ENCODE measurements at regions not wholly inside any gene's neighbourhood (a gene's known extent, or its start where the extent isn't known, plus 50 kb on each side); places are given as distances from the start of the nearest gene placed in this dataset.

DNA sequence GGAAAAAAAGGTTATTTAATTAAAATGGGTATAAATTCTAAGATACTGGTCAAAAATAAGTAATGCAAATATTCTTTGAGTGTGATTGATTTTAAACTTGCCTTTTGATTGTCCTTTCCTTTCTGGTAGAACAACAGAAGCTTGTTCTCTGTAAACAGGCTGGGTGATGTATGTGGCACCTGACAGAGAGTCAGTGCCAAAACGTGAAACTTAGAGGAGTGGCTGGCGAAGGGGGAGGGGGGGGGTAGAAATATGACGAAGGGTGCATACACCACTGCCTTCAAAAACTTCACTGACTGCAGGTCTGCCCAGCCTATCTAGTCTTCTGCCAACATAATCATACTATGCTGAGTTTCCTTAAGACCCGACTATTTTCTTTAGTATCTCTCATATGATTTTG, 629.8 kb upstream of the SEMA6A start (continued):
- TF ChIP-seq, protein P1, sequence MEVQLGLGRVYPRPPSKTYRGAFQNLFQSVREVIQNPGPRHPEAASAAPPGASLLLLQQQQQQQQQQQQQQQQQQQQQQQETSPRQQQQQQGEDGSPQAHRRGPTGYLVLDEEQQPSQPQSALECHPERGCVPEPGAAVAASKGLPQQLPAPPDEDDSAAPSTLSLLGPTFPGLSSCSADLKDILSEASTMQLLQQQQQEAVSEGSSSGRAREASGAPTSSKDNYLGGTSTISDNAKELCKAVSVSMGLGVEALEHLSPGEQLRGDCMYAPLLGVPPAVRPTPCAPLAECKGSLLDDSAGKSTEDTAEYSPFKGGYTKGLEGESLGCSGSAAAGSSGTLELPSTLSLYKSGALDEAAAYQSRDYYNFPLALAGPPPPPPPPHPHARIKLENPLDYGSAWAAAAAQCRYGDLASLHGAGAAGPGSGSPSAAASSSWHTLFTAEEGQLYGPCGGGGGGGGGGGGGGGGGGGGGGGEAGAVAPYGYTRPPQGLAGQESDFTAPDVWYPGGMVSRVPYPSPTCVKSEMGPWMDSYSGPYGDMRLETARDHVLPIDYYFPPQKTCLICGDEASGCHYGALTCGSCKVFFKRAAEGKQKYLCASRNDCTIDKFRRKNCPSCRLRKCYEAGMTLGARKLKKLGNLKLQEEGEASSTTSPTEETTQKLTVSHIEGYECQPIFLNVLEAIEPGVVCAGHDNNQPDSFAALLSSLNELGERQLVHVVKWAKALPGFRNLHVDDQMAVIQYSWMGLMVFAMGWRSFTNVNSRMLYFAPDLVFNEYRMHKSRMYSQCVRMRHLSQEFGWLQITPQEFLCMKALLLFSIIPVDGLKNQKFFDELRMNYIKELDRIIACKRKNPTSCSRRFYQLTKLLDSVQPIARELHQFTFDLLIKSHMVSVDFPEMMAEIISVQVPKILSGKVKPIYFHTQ (CRISPR knock-in tag; IDR thresholded peaks at IDR 0.05), result no peak

DNA sequence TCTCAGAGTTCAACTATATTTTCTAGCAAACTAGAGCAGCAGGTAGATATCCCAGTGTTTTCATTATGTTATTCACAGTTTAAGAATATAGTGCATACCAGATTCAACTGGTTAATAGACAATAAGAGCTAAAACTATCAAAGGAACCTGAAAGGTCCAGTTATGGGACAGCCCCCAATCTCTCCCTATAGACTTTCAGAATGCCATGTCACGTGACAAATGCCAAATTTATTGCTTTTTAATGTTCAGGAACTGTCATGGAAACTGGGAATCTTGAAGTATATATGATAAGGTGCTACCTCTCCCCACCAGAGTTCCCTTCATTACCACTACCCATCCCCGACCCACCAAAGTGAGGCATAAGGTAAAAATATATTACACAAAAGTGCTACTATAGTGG, 629.0 kb upstream of the SEMA6A start:
- Mint-ChIP-seq H3K9me3 (no peaks in the 10 kb centered on the region), H3K36me3 (no peaks in the 10 kb centered on the region), H3K27me3 (ENCODE audit: low read depth) (no peaks in the 10 kb centered on the region), H3K27ac (no peak overlapping the region), H3K4me1 (peaks cover 45% of the 10 kb centered on the region), H3K4me3 (no peak overlapping the region)
- TF ChIP-seq HMGA2 (CRISPR knock-in tag; IDR thresholded peaks at IDR 0.05), result no peak
- no peak for TF ChIP-seq FOXK1 (CRISPR knock-in tag; IDR thresholded peaks at IDR 0.05)
- TF ChIP-seq, protein P2, sequence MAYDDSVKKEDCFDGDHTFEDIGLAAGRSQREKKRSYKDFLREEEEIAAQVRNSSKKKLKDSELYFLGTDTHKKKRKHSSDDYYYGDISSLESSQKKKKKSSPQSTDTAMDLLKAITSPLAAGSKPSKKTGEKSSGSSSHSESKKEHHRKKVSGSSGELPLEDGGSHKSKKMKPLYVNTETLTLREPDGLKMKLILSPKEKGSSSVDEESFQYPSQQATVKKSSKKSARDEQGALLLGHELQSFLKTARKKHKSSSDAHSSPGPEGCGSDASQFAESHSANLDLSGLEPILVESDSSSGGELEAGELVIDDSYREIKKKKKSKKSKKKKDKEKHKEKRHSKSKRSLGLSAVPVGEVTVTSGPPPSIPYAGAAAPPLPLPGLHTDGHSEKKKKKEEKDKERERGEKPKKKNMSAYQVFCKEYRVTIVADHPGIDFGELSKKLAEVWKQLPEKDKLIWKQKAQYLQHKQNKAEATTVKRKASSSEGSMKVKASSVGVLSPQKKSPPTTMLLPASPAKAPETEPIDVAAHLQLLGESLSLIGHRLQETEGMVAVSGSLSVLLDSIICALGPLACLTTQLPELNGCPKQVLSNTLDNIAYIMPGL (CRISPR knock-in tag; IDR thresholded peaks at IDR 0.05), result no peak
- TF ChIP-seq, protein P3, sequence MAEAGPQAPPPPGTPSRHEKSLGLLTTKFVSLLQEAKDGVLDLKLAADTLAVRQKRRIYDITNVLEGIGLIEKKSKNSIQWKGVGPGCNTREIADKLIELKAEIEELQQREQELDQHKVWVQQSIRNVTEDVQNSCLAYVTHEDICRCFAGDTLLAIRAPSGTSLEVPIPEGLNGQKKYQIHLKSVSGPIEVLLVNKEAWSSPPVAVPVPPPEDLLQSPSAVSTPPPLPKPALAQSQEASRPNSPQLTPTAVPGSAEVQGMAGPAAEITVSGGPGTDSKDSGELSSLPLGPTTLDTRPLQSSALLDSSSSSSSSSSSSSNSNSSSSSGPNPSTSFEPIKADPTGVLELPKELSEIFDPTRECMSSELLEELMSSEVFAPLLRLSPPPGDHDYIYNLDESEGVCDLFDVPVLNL (CRISPR knock-in tag; IDR thresholded peaks at IDR 0.05; ENCODE audit: borderline replicate concordance, low read depth), result no peak
- no peak for TF ChIP-seq NR3C1 (CRISPR knock-in tag; conservative IDR thresholded peaks at IDR 0.05; ENCODE audit: low read depth)
- TF ChIP-seq EMX1 (CRISPR knock-in tag; IDR thresholded peaks at IDR 0.05), result no peak
- TF ChIP-seq SP1 (CRISPR knock-in tag; conservative IDR thresholded peaks at IDR 0.05), result no peak
- TF ChIP-seq ZNF121 (CRISPR knock-in tag; IDR thresholded peaks at IDR 0.05), result no peak
- TF ChIP-seq, protein P4, sequence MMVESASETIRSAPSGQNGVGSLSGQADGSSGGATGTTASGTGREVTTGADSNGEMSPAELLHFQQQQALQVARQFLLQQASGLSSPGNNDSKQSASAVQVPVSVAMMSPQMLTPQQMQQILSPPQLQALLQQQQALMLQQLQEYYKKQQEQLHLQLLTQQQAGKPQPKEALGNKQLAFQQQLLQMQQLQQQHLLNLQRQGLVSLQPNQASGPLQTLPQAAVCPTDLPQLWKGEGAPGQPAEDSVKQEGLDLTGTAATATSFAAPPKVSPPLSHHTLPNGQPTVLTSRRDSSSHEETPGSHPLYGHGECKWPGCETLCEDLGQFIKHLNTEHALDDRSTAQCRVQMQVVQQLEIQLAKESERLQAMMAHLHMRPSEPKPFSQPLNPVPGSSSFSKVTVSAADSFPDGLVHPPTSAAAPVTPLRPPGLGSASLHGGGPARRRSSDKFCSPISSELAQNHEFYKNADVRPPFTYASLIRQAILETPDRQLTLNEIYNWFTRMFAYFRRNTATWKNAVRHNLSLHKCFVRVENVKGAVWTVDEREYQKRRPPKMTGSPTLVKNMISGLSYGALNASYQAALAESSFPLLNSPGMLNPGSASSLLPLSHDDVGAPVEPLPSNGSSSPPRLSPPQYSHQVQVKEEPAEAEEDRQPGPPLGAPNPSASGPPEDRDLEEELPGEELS (CRISPR knock-in tag; IDR thresholded peaks at IDR 0.05), result no peak
- TF ChIP-seq, protein P5, sequence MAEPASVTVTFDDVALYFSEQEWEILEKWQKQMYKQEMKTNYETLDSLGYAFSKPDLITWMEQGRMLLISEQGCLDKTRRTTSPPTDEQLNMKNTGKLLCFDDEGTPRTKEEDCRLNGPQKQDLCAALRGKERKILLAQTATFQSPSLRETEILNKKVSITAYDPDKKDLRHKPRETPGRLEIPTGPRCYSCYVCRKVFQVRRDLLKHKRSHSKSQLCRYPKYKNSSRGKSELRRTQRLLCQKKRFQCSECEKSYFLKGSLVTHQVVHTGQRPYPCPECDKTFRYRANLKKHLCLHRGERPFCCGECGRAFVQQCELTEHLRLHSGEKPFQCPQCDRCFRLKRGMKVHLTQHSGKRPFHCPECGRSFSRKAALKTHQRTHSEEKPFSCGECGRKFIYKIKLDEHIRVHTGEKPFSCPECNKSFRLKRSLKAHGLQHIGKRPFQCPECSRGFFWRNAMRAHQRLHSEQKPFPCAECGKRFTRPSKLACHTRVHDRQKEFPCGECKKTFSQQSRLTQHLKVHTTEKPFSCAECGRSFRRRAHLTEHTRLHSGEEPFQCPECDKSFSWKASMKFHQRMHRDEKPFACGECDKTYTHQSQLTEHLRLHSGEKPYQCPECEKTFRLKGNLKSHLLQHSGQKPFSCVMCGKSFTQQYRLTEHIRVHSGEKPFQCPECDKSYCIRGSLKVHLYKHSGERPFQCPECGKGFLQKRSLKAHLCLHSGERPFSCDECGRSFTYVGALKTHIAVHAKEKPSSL (CRISPR knock-in tag; conservative IDR thresholded peaks at IDR 0.05), result no peak
- TF ChIP-seq, protein P6, sequence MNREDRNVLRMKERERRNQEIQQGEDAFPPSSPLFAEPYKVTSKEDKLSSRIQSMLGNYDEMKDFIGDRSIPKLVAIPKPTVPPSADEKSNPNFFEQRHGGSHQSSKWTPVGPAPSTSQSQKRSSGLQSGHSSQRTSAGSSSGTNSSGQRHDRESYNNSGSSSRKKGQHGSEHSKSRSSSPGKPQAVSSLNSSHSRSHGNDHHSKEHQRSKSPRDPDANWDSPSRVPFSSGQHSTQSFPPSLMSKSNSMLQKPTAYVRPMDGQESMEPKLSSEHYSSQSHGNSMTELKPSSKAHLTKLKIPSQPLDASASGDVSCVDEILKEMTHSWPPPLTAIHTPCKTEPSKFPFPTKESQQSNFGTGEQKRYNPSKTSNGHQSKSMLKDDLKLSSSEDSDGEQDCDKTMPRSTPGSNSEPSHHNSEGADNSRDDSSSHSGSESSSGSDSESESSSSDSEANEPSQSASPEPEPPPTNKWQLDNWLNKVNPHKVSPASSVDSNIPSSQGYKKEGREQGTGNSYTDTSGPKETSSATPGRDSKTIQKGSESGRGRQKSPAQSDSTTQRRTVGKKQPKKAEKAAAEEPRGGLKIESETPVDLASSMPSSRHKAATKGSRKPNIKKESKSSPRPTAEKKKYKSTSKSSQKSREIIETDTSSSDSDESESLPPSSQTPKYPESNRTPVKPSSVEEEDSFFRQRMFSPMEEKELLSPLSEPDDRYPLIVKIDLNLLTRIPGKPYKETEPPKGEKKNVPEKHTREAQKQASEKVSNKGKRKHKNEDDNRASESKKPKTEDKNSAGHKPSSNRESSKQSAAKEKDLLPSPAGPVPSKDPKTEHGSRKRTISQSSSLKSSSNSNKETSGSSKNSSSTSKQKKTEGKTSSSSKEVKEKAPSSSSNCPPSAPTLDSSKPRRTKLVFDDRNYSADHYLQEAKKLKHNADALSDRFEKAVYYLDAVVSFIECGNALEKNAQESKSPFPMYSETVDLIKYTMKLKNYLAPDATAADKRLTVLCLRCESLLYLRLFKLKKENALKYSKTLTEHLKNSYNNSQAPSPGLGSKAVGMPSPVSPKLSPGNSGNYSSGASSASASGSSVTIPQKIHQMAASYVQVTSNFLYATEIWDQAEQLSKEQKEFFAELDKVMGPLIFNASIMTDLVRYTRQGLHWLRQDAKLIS (CRISPR knock-in tag; IDR thresholded peaks at IDR 0.05; ENCODE audit: borderline replicate concordance), result no peak
- TF ChIP-seq SMAD4 (CRISPR knock-in tag; IDR thresholded peaks at IDR 0.05), result no peak
- no peak for TF ChIP-seq SMAD3 (CRISPR knock-in tag; IDR thresholded peaks at IDR 0.05; ENCODE audit: borderline replicate concordance)
- no peak for TF ChIP-seq RORB (CRISPR knock-in tag; IDR thresholded peaks at IDR 0.05)
- TF ChIP-seq ZNF263 (CRISPR knock-in tag; IDR thresholded peaks at IDR 0.05; ENCODE audit: low read depth), result no peak
- TF ChIP-seq, protein P7, sequence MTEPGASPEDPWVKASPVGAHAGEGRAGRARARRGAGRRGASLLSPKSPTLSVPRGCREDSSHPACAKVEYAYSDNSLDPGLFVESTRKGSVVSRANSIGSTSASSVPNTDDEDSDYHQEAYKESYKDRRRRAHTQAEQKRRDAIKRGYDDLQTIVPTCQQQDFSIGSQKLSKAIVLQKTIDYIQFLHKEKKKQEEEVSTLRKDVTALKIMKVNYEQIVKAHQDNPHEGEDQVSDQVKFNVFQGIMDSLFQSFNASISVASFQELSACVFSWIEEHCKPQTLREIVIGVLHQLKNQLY (CRISPR knock-in tag; IDR thresholded peaks at IDR 0.05), result no peak
- TF ChIP-seq, protein P8, sequence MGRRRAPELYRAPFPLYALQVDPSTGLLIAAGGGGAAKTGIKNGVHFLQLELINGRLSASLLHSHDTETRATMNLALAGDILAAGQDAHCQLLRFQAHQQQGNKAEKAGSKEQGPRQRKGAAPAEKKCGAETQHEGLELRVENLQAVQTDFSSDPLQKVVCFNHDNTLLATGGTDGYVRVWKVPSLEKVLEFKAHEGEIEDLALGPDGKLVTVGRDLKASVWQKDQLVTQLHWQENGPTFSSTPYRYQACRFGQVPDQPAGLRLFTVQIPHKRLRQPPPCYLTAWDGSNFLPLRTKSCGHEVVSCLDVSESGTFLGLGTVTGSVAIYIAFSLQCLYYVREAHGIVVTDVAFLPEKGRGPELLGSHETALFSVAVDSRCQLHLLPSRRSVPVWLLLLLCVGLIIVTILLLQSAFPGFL (CRISPR knock-in tag; IDR thresholded peaks at IDR 0.05; ENCODE audit: borderline replicate concordance), result no peak
- TF ChIP-seq IRF2 (CRISPR knock-in tag; IDR thresholded peaks at IDR 0.05; ENCODE audit: borderline replicate concordance, low read depth), result no peak
- ATAC-seq (no peak), DNase-seq (ENCODE audit: low spot score) (no peak)
- POLR2A ChIA-PET, result no interaction called here
- CTCF ChIA-PET, result no interaction called here
